Dermis blood vessel endothelial cell (primary cell): ENCODE measurements at regions not wholly inside any gene's neighbourhood (a gene's known extent, or its start where the extent isn't known, plus 50 kb on each side); places are given as distances from the start of the nearest gene placed in this dataset.

Experiments used
- DNase-seq: peaks from one replicate; pipeline ENCODE4 v3.0.0; 2010

DNA sequence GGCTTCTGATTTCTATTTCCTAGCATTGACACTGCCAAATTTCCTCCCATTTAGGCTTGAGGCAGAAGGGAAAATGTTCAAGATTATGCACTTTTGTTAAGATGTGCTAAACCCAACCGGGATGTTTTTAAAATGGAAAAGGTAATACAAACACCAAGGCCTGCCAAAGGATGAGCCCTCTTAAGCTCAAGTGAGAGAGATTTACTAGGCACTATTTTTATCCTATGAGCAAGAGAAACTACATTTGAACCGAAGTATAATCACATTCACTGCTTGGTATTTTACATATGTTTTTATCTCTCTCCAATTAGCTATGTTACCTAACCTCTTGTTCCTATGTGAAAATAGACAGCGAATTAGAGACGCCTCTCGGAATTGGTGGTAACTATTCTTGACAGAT lies 295.8 kb downstream of the GABRB3 start:
- no peak for DNase-seq

- DNase-seq, result no peak
These were observed 297.3 kb downstream of the GABRB3 start for GRCh38 chr15:26475554-26475953.

DNA sequence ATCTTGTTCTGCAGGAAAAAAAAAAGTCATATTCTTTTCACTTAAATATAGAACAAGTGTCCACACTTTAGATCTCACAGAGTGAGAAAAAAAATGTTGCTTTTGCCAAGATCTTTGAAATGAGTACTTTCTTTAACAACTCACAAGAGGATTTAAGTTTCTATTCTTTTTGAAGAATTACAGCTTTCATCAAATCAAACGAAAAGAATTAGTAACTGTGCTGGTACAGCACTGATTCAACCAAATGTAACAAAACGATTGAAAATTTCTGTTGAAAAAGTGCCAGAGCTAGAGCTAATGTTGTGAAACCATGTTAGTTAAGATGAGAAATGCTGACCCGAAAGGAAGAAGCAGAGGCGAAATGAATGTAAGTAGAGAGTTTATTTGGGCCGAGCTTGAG lies 300.2 kb downstream of the GABRB3 start:
- no peak for DNase-seq

DNA sequence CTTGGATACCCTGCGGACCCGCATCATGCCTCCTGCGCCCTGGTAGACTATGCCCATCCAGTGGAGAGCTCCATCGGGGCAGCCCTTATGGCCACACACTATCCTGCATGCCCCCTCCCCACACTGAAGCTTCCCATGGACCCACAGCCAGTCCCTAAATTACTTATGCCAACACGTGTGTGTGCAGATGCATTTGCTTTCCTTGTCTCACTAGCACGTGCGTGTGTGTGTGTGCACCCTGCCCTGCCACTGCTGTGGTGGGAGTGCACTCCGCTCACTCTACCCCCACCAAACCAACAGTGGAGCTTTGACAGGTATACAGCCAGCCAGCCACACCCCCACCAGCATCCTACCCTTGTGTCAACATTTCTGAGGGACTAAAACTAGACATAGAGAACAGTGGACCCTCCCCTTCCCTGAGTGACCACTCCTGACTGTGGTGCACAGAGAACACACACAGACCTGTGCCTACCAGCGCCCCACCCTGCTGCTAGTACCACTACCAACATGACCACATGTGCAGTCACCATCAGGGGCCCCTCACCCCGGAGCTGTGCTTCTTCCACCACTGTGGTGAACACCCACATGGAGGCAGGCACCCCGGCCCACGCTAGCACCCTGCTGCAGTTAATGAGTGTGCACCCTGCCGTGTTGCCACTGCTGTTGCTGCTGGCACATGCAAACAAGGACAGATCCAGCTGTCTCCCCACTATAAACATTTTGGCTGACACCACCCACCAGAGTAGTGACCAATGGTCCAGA lies 310.8 kb downstream of the GABRB3 start:
- no peak for DNase-seq

GRCh38 chr15:26460165-26460564 lies 312.7 kb downstream of the GABRB3 start:
- DNase-seq, result no peak

DNA sequence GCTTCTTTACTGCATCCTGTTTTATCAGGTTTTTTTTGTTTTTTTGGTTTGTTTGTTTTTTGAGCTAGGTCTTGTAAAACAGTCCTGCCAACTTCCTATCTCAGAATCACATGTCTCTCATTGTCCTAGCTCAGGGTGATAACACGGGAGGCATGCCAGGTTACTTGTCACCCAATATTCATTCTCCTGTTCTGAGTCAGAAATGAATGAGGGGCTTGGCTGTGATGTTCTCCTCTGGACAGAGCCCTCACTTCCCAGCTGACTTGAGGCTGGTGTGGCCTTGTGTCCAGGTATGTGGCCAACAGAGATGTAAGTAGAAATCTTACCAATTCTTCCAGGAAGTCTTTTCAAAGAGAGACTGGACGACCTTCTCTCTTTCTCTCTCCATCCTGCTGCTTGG lies 317.0 kb downstream of the GABRB3 start:
- DNase-seq, result no peak

DNA sequence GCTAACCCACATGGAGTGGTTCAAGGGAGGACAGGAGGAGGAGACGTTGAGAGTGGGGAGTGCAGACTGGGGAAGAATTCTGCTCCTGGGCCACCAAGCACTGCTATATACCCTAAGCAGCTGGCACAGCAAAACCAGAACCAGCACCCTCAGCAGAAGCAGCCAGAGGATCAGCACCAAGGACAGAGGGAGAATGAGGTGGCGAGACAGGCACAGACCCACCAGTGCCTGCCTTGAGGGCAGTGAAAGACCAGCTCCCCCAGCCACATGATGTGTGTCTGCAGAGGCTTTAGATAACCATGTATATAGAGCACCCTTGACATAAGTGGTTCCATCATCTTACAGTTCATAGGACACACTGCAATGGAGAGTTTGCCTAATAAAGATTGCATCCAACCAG lies 319.0 kb downstream of the GABRB3 start:
- no peak for DNase-seq

DNA sequence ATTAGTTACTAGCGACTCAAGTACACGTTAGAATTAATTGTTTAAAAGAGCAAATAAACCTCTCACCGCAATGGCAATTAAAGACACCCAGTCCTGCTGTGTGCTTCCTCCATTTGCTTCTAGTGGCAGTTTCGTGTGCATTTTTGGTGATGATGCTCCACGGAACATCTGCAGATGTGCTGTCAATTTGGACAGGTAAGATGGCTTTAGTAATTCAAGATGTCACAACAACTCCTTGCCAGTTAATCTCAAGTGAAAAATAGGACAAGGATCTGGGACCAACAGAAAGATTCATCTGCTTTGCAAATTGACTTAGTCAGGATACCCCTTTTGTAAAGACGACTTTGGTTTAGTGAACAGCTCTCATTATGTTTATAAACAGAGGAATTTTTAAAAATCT lies 320.9 kb downstream of the GABRB3 start:
- no peak for DNase-seq

- DNase-seq, result no peak
These were observed 323.6 kb downstream of the GABRB3 start for GRCh38 chr15:26449291-26449690.

- no peak for DNase-seq
These were observed 329.5 kb downstream of the GABRB3 start for GRCh38 chr15:26443321-26443720.

DNA sequence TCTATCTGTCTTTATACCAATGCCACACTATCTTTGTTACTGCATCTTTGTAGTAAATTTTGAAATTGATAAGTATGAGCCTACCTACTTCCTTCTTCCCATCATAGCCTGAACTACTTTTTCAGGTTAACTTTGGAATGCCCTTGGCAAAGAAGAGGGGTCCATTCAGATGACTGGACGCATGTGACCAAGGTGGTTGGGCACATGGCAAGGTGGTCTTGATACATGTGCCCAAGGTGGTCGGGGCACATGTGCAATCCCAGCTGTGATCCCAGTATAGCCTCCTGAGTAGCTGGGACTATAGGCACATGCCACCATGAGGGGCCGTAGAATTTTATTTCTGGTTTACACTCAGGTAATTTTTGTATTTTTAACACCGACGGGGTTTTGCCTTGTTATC lies 330.2 kb downstream of the GABRB3 start:
- no peak for DNase-seq

- DNase-seq, result no peak
These were observed 333.2 kb downstream of the GABRB3 start for GRCh38 chr15:26439681-26440080.

DNA sequence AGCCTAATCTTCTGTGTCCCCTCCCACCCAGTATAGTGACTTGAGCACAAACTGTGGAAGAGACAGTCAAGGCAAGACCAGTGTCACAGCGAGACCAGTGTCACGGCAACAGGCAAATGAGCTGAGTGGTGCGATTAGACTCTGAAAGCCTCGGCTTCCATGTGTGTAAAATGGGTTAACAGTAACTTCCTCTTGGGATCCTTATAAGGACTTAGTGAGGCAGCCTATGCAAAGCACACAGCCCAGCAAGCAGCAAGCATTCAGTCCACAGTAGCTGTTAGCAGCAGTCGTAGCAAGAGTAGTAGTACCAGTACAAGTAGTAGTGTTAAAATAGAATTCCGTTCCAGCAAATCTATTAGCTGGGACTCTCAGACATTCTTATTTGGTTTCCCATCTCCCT lies 334.1 kb downstream of the GABRB3 start:
- no peak for DNase-seq

- no peak for DNase-seq
These were observed 334.6 kb downstream of the GABRB3 start for GRCh38 chr15:26438316-26438715.

DNA sequence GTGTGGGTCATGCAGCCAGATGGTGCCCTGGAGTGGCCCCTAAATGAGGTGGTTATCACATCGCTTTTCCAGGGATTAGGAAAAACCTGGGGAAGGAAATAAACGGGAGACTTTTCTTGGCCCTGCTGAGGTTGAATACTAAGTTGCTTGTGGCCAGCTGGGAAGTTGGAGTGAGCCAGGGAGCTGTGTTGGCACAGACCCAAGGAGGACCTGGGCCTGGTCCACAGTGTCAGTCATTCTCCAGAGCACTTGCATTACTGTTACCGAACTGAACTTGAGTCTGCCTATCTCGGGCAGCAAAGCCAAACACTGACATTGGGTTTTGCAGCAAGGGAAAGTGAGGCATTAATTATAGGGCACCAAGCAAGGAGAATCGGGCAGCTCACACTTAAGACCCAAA lies 339.0 kb downstream of the GABRB3 start:
- DNase-seq, result no peak

GRCh38 chr15:26433060-26433459 lies 339.8 kb downstream of the GABRB3 start:
- no peak for DNase-seq

DNA sequence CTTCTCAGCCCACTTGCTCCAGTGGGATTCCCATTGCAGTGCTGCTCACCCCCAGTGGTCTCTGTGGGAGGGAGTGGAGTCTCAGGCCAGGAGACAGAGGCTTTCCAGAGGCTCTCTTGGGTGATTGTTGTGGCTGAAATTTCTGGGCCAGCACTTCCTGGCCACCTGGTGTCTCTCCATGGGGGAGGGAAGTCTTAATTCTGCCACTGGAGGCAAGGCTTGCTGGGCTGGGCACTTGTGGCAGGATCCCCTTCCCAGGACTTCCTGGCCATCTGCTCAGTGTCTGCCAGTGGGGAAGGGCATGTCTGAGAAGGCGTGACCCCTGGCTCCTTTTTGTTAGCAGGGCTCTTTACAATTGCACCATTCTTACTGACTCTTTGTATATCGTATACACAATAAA lies 351.8 kb downstream of the GABRB3 start:
- DNase-seq, result no peak

DNA sequence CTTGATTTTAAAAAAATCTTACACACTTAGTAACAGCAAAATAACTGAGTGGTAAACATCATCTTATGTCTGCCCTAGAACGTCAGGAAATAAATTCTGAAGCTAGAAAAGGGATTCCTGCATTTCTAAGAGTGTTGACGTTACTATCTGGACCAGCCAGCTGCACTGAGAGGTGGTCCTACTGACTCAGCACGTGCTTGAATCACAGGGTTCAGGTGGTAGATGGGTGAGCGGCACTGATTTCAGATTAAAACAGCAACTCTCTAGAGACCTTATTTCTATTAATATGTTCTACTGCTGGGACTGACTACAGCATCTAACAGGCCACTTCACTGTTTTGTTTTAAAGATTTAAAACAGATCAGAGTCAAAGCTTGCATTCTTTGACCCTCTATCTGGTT lies 377.2 kb downstream of the GABRB3 start:
- no peak for DNase-seq

GRCh38 chr15:26394801-26395200 lies 378.1 kb downstream of the GABRB3 start:
- no peak for DNase-seq

DNA sequence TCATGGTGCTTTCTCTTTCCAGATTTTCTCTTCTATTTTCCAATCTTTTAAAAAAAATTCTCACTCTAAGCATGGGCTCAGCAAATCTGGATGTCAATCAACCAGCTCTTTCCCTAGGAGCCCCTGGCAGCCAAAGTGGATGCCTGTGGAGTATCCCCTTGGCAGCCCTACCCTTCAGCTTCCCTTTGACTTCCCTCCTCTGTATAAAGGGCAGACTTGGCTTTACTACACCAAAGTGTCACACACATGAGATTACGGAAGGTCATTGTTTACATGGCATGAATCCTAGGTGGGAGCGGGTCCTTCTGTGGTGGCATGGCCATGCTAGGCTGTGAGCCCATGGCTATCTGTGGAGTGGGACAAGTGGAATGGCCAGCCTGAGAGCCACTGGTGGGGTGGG lies 379.9 kb downstream of the GABRB3 start:
- no peak for DNase-seq

GRCh38 chr15:26391567-26392194 lies 381.2 kb downstream of the GABRB3 start:
- no peak for DNase-seq

GRCh38 chr15:26382444-26383072 lies 390.3 kb downstream of the GABRB3 start:
- DNase-seq, result no peak

DNA sequence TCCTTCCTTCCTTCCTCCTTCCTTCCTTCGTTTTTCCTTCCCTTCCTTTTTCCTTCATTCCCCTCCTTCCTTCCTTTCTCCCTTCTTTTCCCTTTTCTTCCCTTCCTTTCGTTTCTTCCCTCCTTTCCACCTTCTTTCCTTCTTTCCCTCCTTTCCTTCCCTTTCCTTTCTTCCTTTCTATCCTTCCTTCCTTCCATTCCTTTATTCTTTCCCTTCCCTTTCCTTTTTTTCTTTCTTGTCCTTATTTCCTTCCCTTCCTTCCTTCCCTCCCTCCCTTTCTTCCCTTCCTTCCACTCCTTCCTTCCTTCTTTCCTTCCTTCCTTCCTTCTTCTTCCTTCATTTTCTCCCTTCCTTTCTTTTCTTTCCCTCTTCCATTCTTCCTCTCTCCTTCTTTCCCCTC lies 394.6 kb downstream of the GABRB3 start:
- DNase-seq, result no peak

GRCh38 chr15:26376243-26376642 lies 396.6 kb downstream of the GABRB3 start:
- DNase-seq, result no peak
